ENCODE measurements at regions not wholly inside any gene's neighbourhood (a gene's known extent, or its start where the extent isn't known, plus 50 kb on each side); places are given as distances from the start of the nearest gene placed in this dataset.

DNA sequence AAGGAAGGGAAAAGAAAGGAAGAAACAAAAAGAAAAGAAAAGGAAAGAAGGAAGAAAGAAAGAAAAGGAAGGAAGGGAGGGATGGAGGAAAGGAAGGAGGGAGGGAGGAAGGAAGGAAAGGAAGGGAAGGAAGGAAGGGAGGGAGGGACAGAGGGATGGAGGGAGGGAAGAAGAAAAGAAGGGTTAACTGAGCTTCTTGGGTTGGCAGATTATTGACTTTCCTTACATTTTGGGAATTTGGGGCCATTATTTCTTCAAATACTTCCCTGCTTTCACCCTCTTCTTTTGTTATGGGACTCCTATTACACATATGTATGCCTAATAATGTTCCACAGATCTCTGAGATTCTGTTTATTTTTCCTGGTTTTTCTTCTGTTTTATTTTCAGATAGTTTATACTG lies 285.6 kb downstream of the KCNJ2 start:
- Histone ChIP-seq H3K9me3 (ENCODE audit: control insufficient read depth, insufficient read depth, low read length) (no peaks in the 10 kb centered on the region), H3K9ac (ENCODE audit: low read depth, low read length) (no peak overlapping the region), H3K18ac (ENCODE audit: low read depth, low read length) (no peak overlapping the region), H4K5ac (ENCODE audit: low read depth, low read length) (no peak overlapping the region), H3K4ac (ENCODE audit: low read depth, low read length) (no peak overlapping the region), H3K4me3 (ENCODE audit: insufficient read depth, low read depth, low read length) (no peak overlapping the region), H4K91ac (ENCODE audit: insufficient read depth, low read depth, low read length) (no peak overlapping the region), H2AK5ac (ENCODE audit: low read depth, low read length) (no peak overlapping the region), H3K27me3 (ENCODE audit: control insufficient read depth, insufficient read depth, low read length) (no peaks in the 10 kb centered on the region), H3K27ac (ENCODE audit: insufficient read depth, low read length) (no peak overlapping the region), H2BK120ac (ENCODE audit: low read depth, low read length) (no peak overlapping the region), H2BK15ac (ENCODE audit: low read depth, low read length) (no peak overlapping the region), H2BK5ac (ENCODE audit: low read depth, low read length, poor library complexity, severe bottlenecking) (no peak overlapping the region), H3K4me1 (ENCODE audit: control insufficient read depth, insufficient read depth, low read length) (no peaks in the 10 kb centered on the region), H2AK9ac (replicated peaks; ENCODE audit: low read depth, low read length, poor library complexity) (no peak overlapping the region), H3K36me3 (ENCODE audit: control insufficient read depth, insufficient read depth, low read length) (no peaks in the 10 kb centered on the region), H2AFZ (replicated peaks; ENCODE audit: low read length, poor library complexity) (no peak overlapping the region), H3K79me1 (ENCODE audit: low read depth in 1 of 2, low read length in 2 of 2) (no peaks in the 10 kb centered on the region), H3K4me2 (ENCODE audit: low read depth, low read length) (no peak overlapping the region), H3K14ac (replicated peaks; ENCODE audit: low read depth, low read length) (no peak overlapping the region), H3K9me1 (ENCODE audit: insufficient read depth, low read length) (no peaks in the 10 kb centered on the region), H3K23ac (ENCODE audit: low read depth, low read length) (no peak overlapping the region), H4K20me1 (ENCODE audit: insufficient read depth, low read length) (no peaks in the 10 kb centered on the region), H2BK20ac (ENCODE audit: low read depth, low read length) (no peak overlapping the region), H3K56ac (ENCODE audit: extremely low read depth, insufficient read depth, low read length) (no peak overlapping the region), H4K8ac (ENCODE audit: low read depth in 2 of 2, low read length in 2 of 2) (no peak overlapping the region)
- BruUV-seq (replicated peaks): no TSS peak
- ChIA-PET POLR2A (ENCODE audit: unreplicated experiment) (no interaction called here), CTCF (interaction anchor here (0.6 kb wide), 1 partner anchor 13 kb away, joined by 3 read pairs; no protein-coding TSS in a partner anchor)
- in situ Hi-C loops (cut with MboI; ENCODE audit: low sequenced_read_pairs) (no loop called here), intact Hi-C loops (cut with micrococcal nuclease) (no loop called here), dilution Hi-C loops (cut with HindIII; ENCODE audit: low sequenced_read_pairs, unreplicated experiment) (no loop called here)
- DNase-seq (no peak), ATAC-seq (ENCODE audit: low read depth) (no peak)
- TF ChIP-seq RFX5 (IDR thresholded peaks at IDR 0.05; ENCODE audit: low read depth, low read length): no peak

Data from IMR-90 (cell line).